ENCODE measurements at regions not wholly inside any gene's neighbourhood (a gene's known extent, or its start where the extent isn't known, plus 50 kb on each side); places are given as distances from the start of the nearest gene placed in this dataset.

DNA sequence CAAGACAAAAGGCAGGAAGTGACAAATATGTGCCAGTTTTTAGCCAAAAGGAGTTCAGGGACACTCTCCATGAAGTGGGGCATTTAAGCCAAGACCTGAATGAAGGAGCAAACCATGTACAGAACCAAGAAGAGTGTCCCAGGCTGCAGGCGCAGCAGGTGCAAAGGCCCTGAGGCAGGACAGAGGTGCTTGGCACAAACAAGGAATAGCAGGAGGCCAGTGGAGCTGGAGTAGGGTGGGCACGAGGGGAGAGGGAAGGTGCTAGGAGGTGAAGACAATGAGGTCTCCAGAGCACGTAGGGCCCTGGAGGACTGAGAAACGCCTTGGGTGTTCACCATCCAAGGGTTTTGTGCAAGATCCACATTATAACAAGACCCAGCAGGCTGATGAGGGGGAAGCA, 474.1 kb downstream of the MN1 start:
- no peak for TF ChIP-seq TAF1 (IDR thresholded peaks at IDR 0.05; ENCODE audit: borderline replicate concordance, insufficient read depth, low read length)
- TF ChIP-seq FOXP2 (optimal IDR thresholded peaks at IDR 0.05; ENCODE audit: borderline replicate concordance, extremely low read depth, extremely low read length, insufficient read depth) = no peak
- TF ChIP-seq, protein P1, sequence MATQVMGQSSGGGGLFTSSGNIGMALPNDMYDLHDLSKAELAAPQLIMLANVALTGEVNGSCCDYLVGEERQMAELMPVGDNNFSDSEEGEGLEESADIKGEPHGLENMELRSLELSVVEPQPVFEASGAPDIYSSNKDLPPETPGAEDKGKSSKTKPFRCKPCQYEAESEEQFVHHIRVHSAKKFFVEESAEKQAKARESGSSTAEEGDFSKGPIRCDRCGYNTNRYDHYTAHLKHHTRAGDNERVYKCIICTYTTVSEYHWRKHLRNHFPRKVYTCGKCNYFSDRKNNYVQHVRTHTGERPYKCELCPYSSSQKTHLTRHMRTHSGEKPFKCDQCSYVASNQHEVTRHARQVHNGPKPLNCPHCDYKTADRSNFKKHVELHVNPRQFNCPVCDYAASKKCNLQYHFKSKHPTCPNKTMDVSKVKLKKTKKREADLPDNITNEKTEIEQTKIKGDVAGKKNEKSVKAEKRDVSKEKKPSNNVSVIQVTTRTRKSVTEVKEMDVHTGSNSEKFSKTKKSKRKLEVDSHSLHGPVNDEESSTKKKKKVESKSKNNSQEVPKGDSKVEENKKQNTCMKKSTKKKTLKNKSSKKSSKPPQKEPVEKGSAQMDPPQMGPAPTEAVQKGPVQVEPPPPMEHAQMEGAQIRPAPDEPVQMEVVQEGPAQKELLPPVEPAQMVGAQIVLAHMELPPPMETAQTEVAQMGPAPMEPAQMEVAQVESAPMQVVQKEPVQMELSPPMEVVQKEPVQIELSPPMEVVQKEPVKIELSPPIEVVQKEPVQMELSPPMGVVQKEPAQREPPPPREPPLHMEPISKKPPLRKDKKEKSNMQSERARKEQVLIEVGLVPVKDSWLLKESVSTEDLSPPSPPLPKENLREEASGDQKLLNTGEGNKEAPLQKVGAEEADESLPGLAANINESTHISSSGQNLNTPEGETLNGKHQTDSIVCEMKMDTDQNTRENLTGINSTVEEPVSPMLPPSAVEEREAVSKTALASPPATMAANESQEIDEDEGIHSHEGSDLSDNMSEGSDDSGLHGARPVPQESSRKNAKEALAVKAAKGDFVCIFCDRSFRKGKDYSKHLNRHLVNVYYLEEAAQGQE (IDR thresholded peaks at IDR 0.05; ENCODE audit: insufficient read depth in 1 of 2, low read depth in 2 of 2, low read length in 2 of 2) = no peak
- no peak for TF ChIP-seq POLR2AphosphoS5 (IDR thresholded peaks at IDR 0.05; ENCODE audit: low read depth, low read length)
- TF ChIP-seq SIN3A (IDR thresholded peaks at IDR 0.05; ENCODE audit: borderline replicate concordance, insufficient read depth, low read length) = no peak

DNA sequence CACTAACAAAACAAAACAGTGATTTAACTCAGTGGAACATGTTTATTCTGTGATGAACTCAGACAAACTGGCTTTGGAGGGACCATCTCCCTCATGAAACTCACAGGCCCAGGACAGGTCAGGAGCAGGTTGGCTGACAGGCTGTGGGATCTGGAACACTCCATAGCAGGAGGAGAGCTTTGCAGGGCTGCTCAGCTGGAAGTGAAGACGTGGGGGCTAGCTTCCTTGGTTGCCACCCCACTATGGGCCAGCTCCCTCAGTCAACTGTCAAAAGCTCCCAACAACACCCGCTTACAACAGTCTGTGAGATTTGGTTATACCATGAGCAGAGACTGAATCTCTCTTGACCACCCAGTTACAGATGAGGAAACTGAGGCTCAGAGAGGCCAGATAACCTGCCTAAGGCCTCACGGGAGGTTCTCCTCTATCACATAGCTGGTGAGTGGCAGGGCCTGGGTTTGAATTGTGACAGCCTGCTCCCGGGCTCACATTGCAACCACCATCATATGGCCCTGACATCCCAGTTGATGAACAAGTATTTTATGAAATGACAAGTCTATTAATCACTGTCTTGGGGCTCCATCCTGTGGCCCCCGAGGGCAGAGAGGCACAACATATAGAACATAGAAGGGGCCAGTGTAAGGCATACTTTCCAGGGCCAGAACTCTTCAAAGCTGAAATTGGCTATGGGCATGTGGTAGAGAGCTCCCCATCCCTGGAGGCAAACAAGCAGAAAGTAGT, 473.4 kb downstream of the MN1 start:
- no peak for TF ChIP-seq SIN3A (IDR thresholded peaks at IDR 0.05; ENCODE audit: borderline replicate concordance, insufficient read depth, low read length)
- TF ChIP-seq, protein P1 (IDR thresholded peaks at IDR 0.05; ENCODE audit: insufficient read depth in 1 of 2, low read depth in 2 of 2, low read length in 2 of 2) = no peak

DNA sequence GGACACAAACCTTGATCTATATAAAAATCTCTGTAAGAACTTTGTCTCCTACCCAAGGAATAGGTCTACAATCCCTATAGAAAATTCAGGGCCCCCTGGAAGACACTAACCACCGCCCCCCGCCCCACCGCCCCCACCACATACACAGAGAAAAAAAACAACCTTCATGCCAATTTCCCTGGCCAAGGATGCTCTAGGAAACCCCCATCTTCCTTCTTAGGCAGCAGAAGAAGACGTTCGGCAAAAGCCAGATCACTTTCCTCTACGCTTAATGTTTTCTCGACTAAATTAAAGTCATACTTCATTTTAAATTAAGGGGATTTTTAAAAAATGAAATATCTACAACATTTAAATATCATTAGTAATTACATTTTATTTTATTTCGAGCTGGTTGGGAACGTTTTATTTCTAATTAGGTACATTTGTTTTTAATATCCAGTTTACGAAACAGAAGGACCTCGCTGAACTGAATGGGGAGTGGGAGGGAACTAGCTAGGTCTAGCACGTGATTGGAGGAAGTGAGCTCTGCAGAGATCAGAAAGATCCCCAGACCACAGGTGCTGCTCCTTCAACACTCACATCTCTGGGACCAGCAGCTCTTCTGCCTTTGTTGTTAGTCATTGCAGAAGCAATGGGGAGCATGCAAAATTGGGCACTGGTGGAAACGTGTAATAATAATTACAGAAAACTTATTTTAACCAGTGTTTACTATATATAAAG, 472.3 kb downstream of the MN1 start:
- TF ChIP-seq FOXP2 (optimal IDR thresholded peaks at IDR 0.05; ENCODE audit: borderline replicate concordance, extremely low read depth, extremely low read length, insufficient read depth) (no peak), POLR2AphosphoS5 (IDR thresholded peaks at IDR 0.05; ENCODE audit: low read depth, low read length) (no peak), TAF1 (IDR thresholded peaks at IDR 0.05; ENCODE audit: borderline replicate concordance, insufficient read depth, low read length) (no peak), SIN3A (IDR thresholded peaks at IDR 0.05; ENCODE audit: borderline replicate concordance, insufficient read depth, low read length) (no peak)
- TF ChIP-seq, protein P1 (IDR thresholded peaks at IDR 0.05; ENCODE audit: insufficient read depth in 1 of 2, low read depth in 2 of 2, low read length in 2 of 2) = no peak

DNA sequence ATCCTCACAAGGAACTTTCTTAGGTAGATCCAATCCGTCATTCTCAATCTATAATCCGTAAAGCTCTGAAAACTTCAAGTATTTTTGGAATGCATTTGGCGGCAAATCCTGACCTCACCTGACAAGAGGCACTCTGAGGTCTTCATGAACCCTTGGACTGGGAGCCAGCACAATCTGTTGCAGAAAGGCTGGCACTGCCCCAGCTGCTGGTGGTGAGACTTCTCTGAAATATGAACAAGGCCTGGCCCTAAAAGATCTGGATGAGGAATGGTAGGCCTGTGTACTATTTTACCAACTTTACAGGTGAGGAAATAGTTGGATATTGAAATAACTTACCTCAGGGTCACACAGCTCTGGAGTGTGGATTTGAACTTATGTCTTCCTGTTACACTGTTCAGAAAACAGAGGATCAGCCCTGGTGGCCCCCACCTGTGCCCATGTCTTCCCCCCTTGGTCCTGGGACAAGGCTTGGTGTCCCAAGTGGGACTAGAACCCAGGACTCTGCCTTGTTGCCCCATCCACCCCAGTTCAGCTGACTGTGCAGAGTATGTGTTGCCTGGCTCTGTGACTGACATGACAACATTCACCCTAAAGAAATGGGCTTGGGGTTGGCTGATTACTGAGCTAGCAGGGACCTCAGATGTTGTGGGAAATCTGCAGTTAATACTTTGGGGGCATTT, 471.4 kb downstream of the MN1 start:
- no peak for TF ChIP-seq FOXP2 (optimal IDR thresholded peaks at IDR 0.05; ENCODE audit: borderline replicate concordance, extremely low read depth, extremely low read length, insufficient read depth)
- TF ChIP-seq, protein P1 (IDR thresholded peaks at IDR 0.05; ENCODE audit: insufficient read depth in 1 of 2, low read depth in 2 of 2, low read length in 2 of 2) = no peak
- TF ChIP-seq SIN3A (IDR thresholded peaks at IDR 0.05; ENCODE audit: borderline replicate concordance, insufficient read depth, low read length) = no peak
- TF ChIP-seq TAF1 (IDR thresholded peaks at IDR 0.05; ENCODE audit: borderline replicate concordance, insufficient read depth, low read length) = no peak
- no peak for TF ChIP-seq POLR2AphosphoS5 (IDR thresholded peaks at IDR 0.05; ENCODE audit: low read depth, low read length)

Measured in PFSK-1 (cell line).